ENCODE measurements at regions not wholly inside any gene's neighbourhood (a gene's known extent, or its start where the extent isn't known, plus 50 kb on each side); places are given as distances from the start of the nearest gene placed in this dataset.
"Not testable (repeated sequence)": the region's sequence is repeated elsewhere in the genome, so short reads cannot be mapped to it uniquely, and the experiment has no call there.

GRCh38 chr11:38971141-38971540 is 2373.1 kb upstream of the RAG2 start:
- no peaks in the 10 kb centered on the region for H3K27me3 ChIP-seq (ENCODE audit: control insufficient read depth in 1 of 2, insufficient read depth in 2 of 2, low read length in 2 of 2)
- H3K9me3 ChIP-seq (ENCODE audit: low read length) = no peaks in the 10 kb centered on the region
- H3K4me3 ChIP-seq (ENCODE audit: low read depth in 1 of 2, low read length in 2 of 2) = no peak overlapping the region
- H3K4me1 ChIP-seq (ENCODE audit: insufficient read depth, low read length) = peaks cover 6% of the 10 kb centered on the region
- no peaks in the 10 kb centered on the region for H3K36me3 ChIP-seq (ENCODE audit: insufficient read depth, low read length)
- no peak overlapping the region for H3K9ac ChIP-seq (ENCODE audit: low read length)
- H3K27ac ChIP-seq (ENCODE audit: low read depth, low read length) = no peak overlapping the region

- peaks cover 6% of the 10 kb centered on the region for H3K4me1 ChIP-seq (ENCODE audit: insufficient read depth, low read length)
- no peak overlapping the region for H3K27ac ChIP-seq (ENCODE audit: low read depth, low read length)
- H3K27me3 ChIP-seq (ENCODE audit: control insufficient read depth in 1 of 2, insufficient read depth in 2 of 2, low read length in 2 of 2) = no peaks in the 10 kb centered on the region
- no peak overlapping the region for H3K4me3 ChIP-seq (ENCODE audit: low read depth in 1 of 2, low read length in 2 of 2)
- H3K9me3 ChIP-seq (ENCODE audit: low read length) = no peaks in the 10 kb centered on the region
- H3K9ac ChIP-seq (ENCODE audit: low read length) = no peak overlapping the region
- no peaks in the 10 kb centered on the region for H3K36me3 ChIP-seq (ENCODE audit: insufficient read depth, low read length)
These were observed 2370.9 kb upstream of the RAG2 start for GRCh38 chr11:38968951-38969350.

- no peak overlapping the region for H3K9ac ChIP-seq (ENCODE audit: low read length)
- H3K36me3 ChIP-seq (ENCODE audit: insufficient read depth, low read length) = no peaks in the 10 kb centered on the region
- no peaks in the 10 kb centered on the region for H3K9me3 ChIP-seq (ENCODE audit: low read length)
- no peaks in the 10 kb centered on the region for H3K4me1 ChIP-seq (ENCODE audit: insufficient read depth, low read length)
- no peak overlapping the region for H3K27ac ChIP-seq (ENCODE audit: low read depth, low read length)
- H3K27me3 ChIP-seq (ENCODE audit: control insufficient read depth in 1 of 2, insufficient read depth in 2 of 2, low read length in 2 of 2) = no peaks in the 10 kb centered on the region
- no peak overlapping the region for H3K4me3 ChIP-seq (ENCODE audit: low read depth in 1 of 2, low read length in 2 of 2)
These were observed 2354.7 kb upstream of the RAG2 start for GRCh38 chr11:38952698-38953097.

- Histone ChIP-seq H3K4me1 (ENCODE audit: insufficient read depth, low read length) (no peaks in the 10 kb centered on the region), H3K9me3 (ENCODE audit: low read length) (no peaks in the 10 kb centered on the region), H3K4me3 (ENCODE audit: low read depth in 1 of 2, low read length in 2 of 2) (no peak overlapping the region), H3K36me3 (ENCODE audit: insufficient read depth, low read length) (no peaks in the 10 kb centered on the region), H3K27ac (ENCODE audit: low read depth, low read length) (no peak overlapping the region), H3K9ac (ENCODE audit: low read length) (no peak overlapping the region), H3K27me3 (ENCODE audit: control insufficient read depth in 1 of 2, insufficient read depth in 2 of 2, low read length in 2 of 2) (no peaks in the 10 kb centered on the region)
These were observed 2352.8 kb upstream of the RAG2 start for GRCh38 chr11:38950867-38951266.

- H3K9ac ChIP-seq (ENCODE audit: low read length) = no peak overlapping the region
These were observed 2350.4 kb upstream of the RAG2 start for GRCh38 chr11:38948392-38948791.

GRCh38 chr11:38937709-38938108 is 2339.7 kb upstream of the RAG2 start:
- Histone ChIP-seq H3K4me3 (ENCODE audit: low read depth in 1 of 2, low read length in 2 of 2) (no peak overlapping the region), H3K36me3 (ENCODE audit: insufficient read depth, low read length) (no peaks in the 10 kb centered on the region), H3K27me3 (ENCODE audit: control insufficient read depth in 1 of 2, insufficient read depth in 2 of 2, low read length in 2 of 2) (no peaks in the 10 kb centered on the region), H3K27ac (ENCODE audit: low read depth, low read length) (no peak overlapping the region), H3K9ac (ENCODE audit: low read length) (no peak overlapping the region), H3K4me1 (ENCODE audit: insufficient read depth, low read length) (no peaks in the 10 kb centered on the region), H3K9me3 (ENCODE audit: low read length) (no peaks in the 10 kb centered on the region)

More at GRCh38 chr11:38948392-38948791, 2350.4 kb upstream of the RAG2 start:
- Histone ChIP-seq H3K9me3 (ENCODE audit: low read length) (no peaks in the 10 kb centered on the region), H3K4me1 (ENCODE audit: insufficient read depth, low read length) (no peaks in the 10 kb centered on the region), H3K27ac (ENCODE audit: low read depth, low read length) (no peak overlapping the region), H3K36me3 (ENCODE audit: insufficient read depth, low read length) (no peaks in the 10 kb centered on the region), H3K27me3 (ENCODE audit: control insufficient read depth in 1 of 2, insufficient read depth in 2 of 2, low read length in 2 of 2) (no peaks in the 10 kb centered on the region), H3K4me3 (ENCODE audit: low read depth in 1 of 2, low read length in 2 of 2) (no peak overlapping the region)

GRCh38 chr11:38935941-38936340 is 2337.9 kb upstream of the RAG2 start:
- no peak overlapping the region for H3K27ac ChIP-seq (ENCODE audit: low read depth, low read length)
- H3K4me3 ChIP-seq (ENCODE audit: low read depth in 1 of 2, low read length in 2 of 2) = no peak overlapping the region
- H3K4me1 ChIP-seq (ENCODE audit: insufficient read depth, low read length) = no peaks in the 10 kb centered on the region
- H3K36me3 ChIP-seq (ENCODE audit: insufficient read depth, low read length) = no peaks in the 10 kb centered on the region
- no peaks in the 10 kb centered on the region for H3K9me3 ChIP-seq (ENCODE audit: low read length)
- H3K27me3 ChIP-seq (ENCODE audit: control insufficient read depth in 1 of 2, insufficient read depth in 2 of 2, low read length in 2 of 2) = no peaks in the 10 kb centered on the region
- no peak overlapping the region for H3K9ac ChIP-seq (ENCODE audit: low read length)

GRCh38 chr11:38927993-38928392 is 2330.0 kb upstream of the RAG2 start:
- no peak overlapping the region for H3K9ac ChIP-seq (ENCODE audit: low read length)
- no peaks in the 10 kb centered on the region for H3K4me1 ChIP-seq (ENCODE audit: insufficient read depth, low read length)
- H3K27me3 ChIP-seq (ENCODE audit: control insufficient read depth in 1 of 2, insufficient read depth in 2 of 2, low read length in 2 of 2) = no peaks in the 10 kb centered on the region
- no peaks in the 10 kb centered on the region for H3K9me3 ChIP-seq (ENCODE audit: low read length)
- no peak overlapping the region for H3K27ac ChIP-seq (ENCODE audit: low read depth, low read length)
- no peaks in the 10 kb centered on the region for H3K36me3 ChIP-seq (ENCODE audit: insufficient read depth, low read length)
- H3K4me3 ChIP-seq (ENCODE audit: low read depth in 1 of 2, low read length in 2 of 2) = no peak overlapping the region

GRCh38 chr11:38924644-38925043 is 2326.6 kb upstream of the RAG2 start:
- Histone ChIP-seq H3K9me3 (ENCODE audit: low read length) (no peaks in the 10 kb centered on the region), H3K27ac (ENCODE audit: low read depth, low read length) (no peak overlapping the region), H3K4me1 (ENCODE audit: insufficient read depth, low read length) (no peaks in the 10 kb centered on the region), H3K36me3 (ENCODE audit: insufficient read depth, low read length) (no peaks in the 10 kb centered on the region), H3K9ac (ENCODE audit: low read length) (no peak overlapping the region), H3K4me3 (ENCODE audit: low read depth in 1 of 2, low read length in 2 of 2) (no peak overlapping the region), H3K27me3 (ENCODE audit: control insufficient read depth in 1 of 2, insufficient read depth in 2 of 2, low read length in 2 of 2) (no peaks in the 10 kb centered on the region)

- H3K4me1 ChIP-seq (ENCODE audit: insufficient read depth, low read length) = no peaks in the 10 kb centered on the region
These were observed 2302.2 kb upstream of the RAG2 start for GRCh38 chr11:38900211-38900610.

GRCh38 chr11:38894201-38894600 is 2296.2 kb upstream of the RAG2 start:
- not testable (repeated sequence) for H3K27me3 ChIP-seq (ENCODE audit: control insufficient read depth in 1 of 2, insufficient read depth in 2 of 2, low read length in 2 of 2); H3K4me3 ChIP-seq (ENCODE audit: low read depth in 1 of 2, low read length in 2 of 2); H3K27ac ChIP-seq (ENCODE audit: low read depth, low read length); H3K9me3 ChIP-seq (ENCODE audit: low read length); H3K9ac ChIP-seq (ENCODE audit: low read length); H3K36me3 ChIP-seq (ENCODE audit: insufficient read depth, low read length); H3K4me1 ChIP-seq (ENCODE audit: insufficient read depth, low read length)

More at GRCh38 chr11:38900211-38900610, 2302.2 kb upstream of the RAG2 start:
- Histone ChIP-seq H3K4me3 (ENCODE audit: low read depth in 1 of 2, low read length in 2 of 2) (no peak overlapping the region), H3K36me3 (ENCODE audit: insufficient read depth, low read length) (no peaks in the 10 kb centered on the region), H3K27me3 (ENCODE audit: control insufficient read depth in 1 of 2, insufficient read depth in 2 of 2, low read length in 2 of 2) (no peaks in the 10 kb centered on the region), H3K9me3 (ENCODE audit: low read length) (no peaks in the 10 kb centered on the region), H3K9ac (ENCODE audit: low read length) (no peak overlapping the region), H3K27ac (ENCODE audit: low read depth, low read length) (no peak overlapping the region)

GRCh38 chr11:38884145-38884865 is 2286.3 kb upstream of the RAG2 start:
- H3K9me3 ChIP-seq (ENCODE audit: low read length) = no peaks in the 10 kb centered on the region

More at GRCh38 chr11:38884145-38884865, 2286.3 kb upstream of the RAG2 start:
- Histone ChIP-seq H3K36me3 (ENCODE audit: insufficient read depth, low read length) (no peaks in the 10 kb centered on the region), H3K27me3 (ENCODE audit: control insufficient read depth in 1 of 2, insufficient read depth in 2 of 2, low read length in 2 of 2) (no peaks in the 10 kb centered on the region), H3K27ac (ENCODE audit: low read depth, low read length) (no peak overlapping the region), H3K9ac (ENCODE audit: low read length) (no peak overlapping the region), H3K4me3 (ENCODE audit: low read depth in 1 of 2, low read length in 2 of 2) (no peak overlapping the region), H3K4me1 (ENCODE audit: insufficient read depth, low read length) (no peaks in the 10 kb centered on the region)

Data from muscle layer of colon (tissue), 2 donors.